IgD-negative memory B cell (primary cell): ENCODE measurements at regions not wholly inside any gene's neighbourhood (a gene's known extent, or its start where the extent isn't known, plus 50 kb on each side); places are given as distances from the start of the nearest gene placed in this dataset.
A peak's percentile ranks its signal among the peaks of the same experiment; 100 is the strongest.

Source experiments
- H3K27ac Mint-ChIP-seq, 3 donors: one replicate each; pipeline ENCODE4 v1.8.0; 2020 to 2022; ENCODE audit warnings: mild to moderate bottlenecking in 3 of 3, mixed read lengths in 3 of 3, moderate library complexity in 1 of 3
- H3K27me3 Mint-ChIP-seq: one replicate; pipeline ENCODE4 v1.8.0; 2021; ENCODE audit warnings: mixed read lengths
- H3K36me3 Mint-ChIP-seq: one replicate; pipeline ENCODE4 v1.8.0; 2020; ENCODE audit warnings: mild to moderate bottlenecking, mixed read lengths
- H3K4me1 Mint-ChIP-seq, 3 donors: one replicate each; pipeline ENCODE4 v1.8.0; 2020 to 2022; ENCODE audit warnings: mixed read lengths in 3 of 3, mild to moderate bottlenecking in 1 of 3
- H3K4me3 Mint-ChIP-seq, 4 donors: one replicate each; pipeline ENCODE4 v1.8.0; 2020 to 2022; ENCODE audit warnings: mild to moderate bottlenecking in 4 of 4, mixed read lengths in 4 of 4, moderate library complexity in 3 of 4
- H3K9me3 Mint-ChIP-seq, 3 donors: one replicate each; pipeline ENCODE4 v1.8.0; 2020 to 2021; ENCODE audit warnings: mixed read lengths in 3 of 3, mild to moderate bottlenecking in 1 of 3

GRCh38 chr16:52649870-52650269 is 102.9 kb upstream of the TOX3 start:
- H3K27ac Mint-ChIP-seq = no peak overlapping the region
- no peak overlapping the region for H3K4me3 Mint-ChIP-seq
- peaks cover 2 to 4% (median 3%) of the 10 kb centered on the region in 3 donors for H3K9me3 Mint-ChIP-seq
- no peaks in the 10 kb centered on the region for H3K27me3 Mint-ChIP-seq
- no peaks in the 10 kb centered on the region for H3K4me1 Mint-ChIP-seq
- H3K36me3 Mint-ChIP-seq = no peaks in the 10 kb centered on the region

GRCh38 chr16:52647588-52647987 is 100.6 kb upstream of the TOX3 start:
- Mint-ChIP-seq H3K27me3 (no peaks in the 10 kb centered on the region), H3K27ac (no peak overlapping the region), H3K36me3 (no peaks in the 10 kb centered on the region), H3K4me1 (no peaks in the 10 kb centered on the region), H3K4me3 (no peak overlapping the region), H3K9me3 (peaks cover 2 to 4% (median 3%) of the 10 kb centered on the region in 3 donors)

- no peak overlapping the region for H3K4me3 Mint-ChIP-seq
- H3K27me3 Mint-ChIP-seq = no peaks in the 10 kb centered on the region
- H3K27ac Mint-ChIP-seq = no peak overlapping the region
- H3K9me3 Mint-ChIP-seq = peaks cover 0 to 3% (median 3%) of the 10 kb centered on the region in 3 donors
- H3K4me1 Mint-ChIP-seq = no peaks in the 10 kb centered on the region
- peaks cover under 1% of the 10 kb centered on the region for H3K36me3 Mint-ChIP-seq
Measured at GRCh38 chr16:52643006-52643405, 96.1 kb upstream of the TOX3 start.

GRCh38 chr16:52634528-52634927 is 87.6 kb upstream of the TOX3 start:
- Mint-ChIP-seq H3K4me1 (no peaks in the 10 kb centered on the region), H3K4me3 (no peak overlapping the region), H3K27ac (no peak overlapping the region), H3K36me3 (peaks cover 3% of the 10 kb centered on the region), H3K9me3 (peaks cover 2 to 10% (median 9%) of the 10 kb centered on the region in 3 donors), H3K27me3 (no peaks in the 10 kb centered on the region)

- Mint-ChIP-seq H3K4me1 (no peaks in the 10 kb centered on the region), H3K36me3 (peaks cover 3% of the 10 kb centered on the region), H3K4me3 (no peak overlapping the region), H3K27ac (no peak overlapping the region), H3K9me3 (peaks cover 3 to 10% (median 9%) of the 10 kb centered on the region in 3 donors), H3K27me3 (no peaks in the 10 kb centered on the region)
Measured at GRCh38 chr16:52634104-52634503, 87.2 kb upstream of the TOX3 start.

- Mint-ChIP-seq H3K4me1 (no peaks in the 10 kb centered on the region), H3K9me3 (peaks cover 3 to 10% (median 9%) of the 10 kb centered on the region in 3 donors), H3K27ac (no peak overlapping the region), H3K27me3 (no peaks in the 10 kb centered on the region), H3K4me3 (no peak overlapping the region), H3K36me3 (peaks cover 3% of the 10 kb centered on the region)
Measured at GRCh38 chr16:52633230-52633629, 86.3 kb upstream of the TOX3 start.

- H3K4me3 Mint-ChIP-seq = no peak overlapping the region
- H3K4me1 Mint-ChIP-seq = no peaks in the 10 kb centered on the region
- H3K27ac Mint-ChIP-seq = no peak overlapping the region
- H3K27me3 Mint-ChIP-seq = no peaks in the 10 kb centered on the region
- no peaks in the 10 kb centered on the region for H3K36me3 Mint-ChIP-seq
- H3K9me3 Mint-ChIP-seq = peaks cover 0 to 14% (median 3%) of the 10 kb centered on the region in 3 donors
Measured at GRCh38 chr16:52631711-52632110, 84.8 kb upstream of the TOX3 start.

- no peak overlapping the region for H3K4me3 Mint-ChIP-seq
- H3K27me3 Mint-ChIP-seq = no peaks in the 10 kb centered on the region
- H3K9me3 Mint-ChIP-seq = peaks cover 0 to 10% (median 3%) of the 10 kb centered on the region in 3 donors
- no peaks in the 10 kb centered on the region for H3K36me3 Mint-ChIP-seq
- H3K27ac Mint-ChIP-seq = no peak overlapping the region
- no peaks in the 10 kb centered on the region for H3K4me1 Mint-ChIP-seq
Measured at GRCh38 chr16:52630711-52631110, 83.8 kb upstream of the TOX3 start.

- Mint-ChIP-seq H3K36me3 (no peaks in the 10 kb centered on the region), H3K9me3 (peaks cover 0 to 15% (median 7%) of the 10 kb centered on the region in 3 donors), H3K27me3 (no peaks in the 10 kb centered on the region), H3K27ac (no peak overlapping the region), H3K4me1 (no peaks in the 10 kb centered on the region), H3K4me3 (no peak overlapping the region)
Measured at GRCh38 chr16:52629296-52629695, 82.4 kb upstream of the TOX3 start.

GRCh38 chr16:52624891-52625290 is 77.9 kb upstream of the TOX3 start:
- H3K9me3 Mint-ChIP-seq = peaks cover 0 to 10% (median 5%) of the 10 kb centered on the region in 3 donors
- no peaks in the 10 kb centered on the region for H3K36me3 Mint-ChIP-seq
- no peak overlapping the region for H3K4me3 Mint-ChIP-seq
- no peaks in the 10 kb centered on the region for H3K4me1 Mint-ChIP-seq
- H3K27ac Mint-ChIP-seq = no peak overlapping the region
- H3K27me3 Mint-ChIP-seq = peaks cover 2% of the 10 kb centered on the region

- Mint-ChIP-seq H3K27ac (no peak overlapping the region), H3K9me3 (peaks cover 9 to 10% (median 10%) of the 10 kb centered on the region in 3 donors)
Measured at GRCh38 chr16:52621651-52622050, 74.7 kb upstream of the TOX3 start.

GRCh38 chr16:52618753-52619497 is 72.0 kb upstream of the TOX3 start:
- Mint-ChIP-seq H3K27me3 (peaks cover 2% of the 10 kb centered on the region), H3K9me3 (peaks cover 8 to 9% (median 8%) of the 10 kb centered on the region in 3 donors), H3K36me3 (no peaks in the 10 kb centered on the region), H3K27ac (peak overlapping the region in 1 of 3 donors; percentile 8), H3K4me1 (no peaks in the 10 kb centered on the region), H3K4me3 (no peak overlapping the region)

More at GRCh38 chr16:52621651-52622050, 74.7 kb upstream of the TOX3 start:
- Mint-ChIP-seq H3K27me3 (peaks cover 2% of the 10 kb centered on the region), H3K4me3 (peak overlapping the region in 1 of 4 donors; percentile 7), H3K4me1 (no peaks in the 10 kb centered on the region), H3K36me3 (no peaks in the 10 kb centered on the region)

GRCh38 chr16:52617591-52617990 is 70.6 kb upstream of the TOX3 start:
- Mint-ChIP-seq H3K4me1 (no peaks in the 10 kb centered on the region), H3K27ac (no peak overlapping the region), H3K36me3 (no peaks in the 10 kb centered on the region), H3K9me3 (peaks cover 8 to 9% (median 8%) of the 10 kb centered on the region in 3 donors), H3K4me3 (no peak overlapping the region), H3K27me3 (peaks cover 2% of the 10 kb centered on the region)

- Mint-ChIP-seq H3K4me3 (no peak overlapping the region), H3K4me1 (no peaks in the 10 kb centered on the region), H3K9me3 (peaks cover 5 to 7% (median 5%) of the 10 kb centered on the region in 3 donors), H3K36me3 (peaks cover 1% of the 10 kb centered on the region), H3K27me3 (no peaks in the 10 kb centered on the region), H3K27ac (no peak overlapping the region)
Measured at GRCh38 chr16:52613508-52613907, 66.6 kb upstream of the TOX3 start.

- Mint-ChIP-seq H3K4me1 (no peaks in the 10 kb centered on the region), H3K27me3 (no peaks in the 10 kb centered on the region), H3K36me3 (peaks cover 1% of the 10 kb centered on the region), H3K9me3 (peaks cover 3 to 7% (median 5%) of the 10 kb centered on the region in 3 donors), H3K27ac (no peak overlapping the region), H3K4me3 (peak overlapping the region in 1 of 4 donors; percentile 36)
Measured at GRCh38 chr16:52611817-52612673, 65.1 kb upstream of the TOX3 start.
